Natural killer cell (primary cell): ENCODE measurements at regions not wholly inside any gene's neighbourhood (a gene's known extent, or its start where the extent isn't known, plus 50 kb on each side); places are given as distances from the start of the nearest gene placed in this dataset.

Experiments used
- ATAC-seq, 3 donors: fragments of 150-1000 bp in 2 of 3; fragments of 200-7000 bp in 1 of 3; cut with Tn5 transposase; 1 replicate in 1 of 3; 2 replicates in 2 of 3; pipeline ENCODE4 v1.10.0; 2021; ENCODE audit warnings: mild to moderate bottlenecking in 2 of 3, moderate library complexity in 2 of 3
- DNase-seq, 2 donors: peaks; one replicate each; pipeline versions ENCODE4 v3.0.0 to v3.0.0-alpha.2; 2013 to 2021; ENCODE audit warnings: mixed read lengths in 1 of 2
- H3K27ac ChIP-seq: one replicate; pipeline ENCODE4 v1.5.1; 2013; ENCODE audit warnings: mild to moderate bottlenecking, low read length
- H3K27me3 ChIP-seq: one replicate; pipeline ENCODE4 v1.6.1; 2013; ENCODE audit warnings: low read length; ENCODE audit not compliant: control insufficient read depth, insufficient read depth
- H3K36me3 ChIP-seq: one replicate; pipeline ENCODE4 v1.6.1; 2013; ENCODE audit warnings: low read length; ENCODE audit not compliant: control insufficient read depth, insufficient read depth
- H3K4me1 ChIP-seq: one replicate; pipeline ENCODE4 v1.6.1; 2013; ENCODE audit warnings: low read length; ENCODE audit not compliant: control insufficient read depth, insufficient read depth
- H3K4me3 ChIP-seq: one replicate; pipeline ENCODE4 v1.5.1; 2013; ENCODE audit warnings: low read length
- H3K9me3 ChIP-seq: one replicate; pipeline ENCODE4 v1.6.1; 2013; ENCODE audit warnings: low read length; ENCODE audit not compliant: control insufficient read depth, insufficient read depth
- H3K27ac Mint-ChIP-seq, 2 donors: one replicate each; pipeline ENCODE4 v1.8.0; 2022; ENCODE audit warnings: mild to moderate bottlenecking in 2 of 2, mixed read lengths in 2 of 2, moderate library complexity in 1 of 2
- H3K27me3 Mint-ChIP-seq, 2 donors: one replicate each; pipeline ENCODE4 v1.8.0; 2022; ENCODE audit warnings: low read depth in 2 of 2, mixed read lengths in 2 of 2
- H3K36me3 Mint-ChIP-seq: one replicate; pipeline ENCODE4 v1.8.0; 2022; ENCODE audit warnings: mixed read lengths
- H3K4me1 Mint-ChIP-seq, 2 donors: one replicate each; pipeline ENCODE4 v1.8.0; 2022; ENCODE audit warnings: mixed read lengths in 2 of 2
- H3K4me3 Mint-ChIP-seq: one replicate; pipeline ENCODE4 v1.8.0; 2022; ENCODE audit warnings: mild to moderate bottlenecking, moderate library complexity, mixed read lengths
- H3K9me3 Mint-ChIP-seq, 2 donors: one replicate each; pipeline ENCODE4 v1.8.0; 2022; ENCODE audit warnings: mixed read lengths in 2 of 2
- CTCF ChIP-seq: fragments of 200-600 bp; IDR thresholded peaks from one replicate; pipeline ENCODE4 v1.8.0; 2022; ENCODE audit warnings: antibody characterized with exemption
- WGBS: methylation state at CpG from one replicate; pipeline ENCODE4 v1.1.7; 2013; ENCODE audit warnings: missing lambda C conversion rate; ENCODE audit not compliant: insufficient coverage; 5-methylcytosine and 5-hydroxymethylcytosine counted together
- intact Hi-C: fragments of 100-400 bp; cut with micrococcal nuclease; formaldehyde crosslinking; loops from one replicate; pipeline ENCODE4 v1.14.2; 2022

- intact Hi-C loops: no loop called here
- no peak overlapping the region for H3K4me3 ChIP-seq
- Mint-ChIP-seq H3K4me3 (no peak overlapping the region), H3K27ac (no peak overlapping the region), H3K36me3 (no peaks in the 10 kb centered on the region), H3K4me1 (peaks cover 4 to 10% of the 10 kb centered on the region in 2 donors), H3K27me3 (peaks cover 23% of the 10 kb centered on the region in 2 donors), H3K9me3 (no peaks in the 10 kb centered on the region)
- ATAC-seq (no peak), DNase-seq (no peak)
- no peak for TF ChIP-seq CTCF
- H3K27ac ChIP-seq: no peak overlapping the region
- 82% methylated on average over 5 of the region's 5 CpGs for WGBS
- peaks cover 5% of the 10 kb centered on the region for H3K4me1 ChIP-seq
- H3K36me3 ChIP-seq: no peaks in the 10 kb centered on the region
- no peaks in the 10 kb centered on the region for H3K9me3 ChIP-seq
- H3K27me3 ChIP-seq: no peaks in the 10 kb centered on the region
Measured at GRCh38 chr9:107633406-107633805, 143.8 kb upstream of the KLF4 start.

- TF ChIP-seq CTCF: no peak
- H3K4me3 Mint-ChIP-seq: no peak overlapping the region
- ATAC-seq: no peak
Measured at GRCh38 chr9:107632661-107633060, 143.1 kb upstream of the KLF4 start.

GRCh38 chr9:107632216-107632615, 142.6 kb upstream of the KLF4 start:
- peaks cover 17 to 19% of the 10 kb centered on the region in 2 donors for H3K27me3 Mint-ChIP-seq
- ATAC-seq (no peak), DNase-seq (no peak)
- Histone ChIP-seq H3K4me3 (no peak overlapping the region), H3K9me3 (no peaks in the 10 kb centered on the region), H3K36me3 (no peaks in the 10 kb centered on the region), H3K27ac (no peak overlapping the region), H3K4me1 (peaks cover 2% of the 10 kb centered on the region), H3K27me3 (no peaks in the 10 kb centered on the region)
- 93% methylated on average over 9 of the region's 9 CpGs for WGBS
- H3K27ac Mint-ChIP-seq: no peak overlapping the region
- TF ChIP-seq CTCF: no peak
- intact Hi-C loops: no loop called here
- no peaks in the 10 kb centered on the region for H3K9me3 Mint-ChIP-seq
- H3K36me3 Mint-ChIP-seq: no peaks in the 10 kb centered on the region
- no peak overlapping the region for H3K4me3 Mint-ChIP-seq
- H3K4me1 Mint-ChIP-seq: peaks cover 0 to 5% of the 10 kb centered on the region in 2 donors

More at GRCh38 chr9:107632661-107633060, 143.1 kb upstream of the KLF4 start:
- Histone ChIP-seq H3K4me3 (no peak overlapping the region), H3K27ac (no peak overlapping the region), H3K36me3 (no peaks in the 10 kb centered on the region), H3K9me3 (no peaks in the 10 kb centered on the region), H3K4me1 (peaks cover 5% of the 10 kb centered on the region), H3K27me3 (no peaks in the 10 kb centered on the region)
- intact Hi-C loops: no loop called here
- DNase-seq: no peak
- no peaks in the 10 kb centered on the region for H3K9me3 Mint-ChIP-seq
- no peak overlapping the region for H3K27ac Mint-ChIP-seq
- H3K36me3 Mint-ChIP-seq: no peaks in the 10 kb centered on the region
- WGBS: 93% methylated on average over 3 of the region's 4 CpGs
- peaks cover 17 to 19% of the 10 kb centered on the region in 2 donors for H3K27me3 Mint-ChIP-seq
- peaks cover 0 to 5% of the 10 kb centered on the region in 2 donors for H3K4me1 Mint-ChIP-seq

- Mint-ChIP-seq H3K27ac (no peak overlapping the region), H3K9me3 (no peaks in the 10 kb centered on the region), H3K36me3 (no peaks in the 10 kb centered on the region), H3K4me1 (peaks cover 0 to 5% of the 10 kb centered on the region in 2 donors), H3K4me3 (no peak overlapping the region), H3K27me3 (peaks cover 13 to 15% of the 10 kb centered on the region in 2 donors)
- no peak for DNase-seq
- no peak for TF ChIP-seq CTCF
- intact Hi-C loops: no loop called here
- Histone ChIP-seq H3K4me3 (no peak overlapping the region), H3K36me3 (no peaks in the 10 kb centered on the region), H3K27me3 (no peaks in the 10 kb centered on the region), H3K4me1 (no peaks in the 10 kb centered on the region), H3K27ac (no peak overlapping the region), H3K9me3 (no peaks in the 10 kb centered on the region)
- 96% methylated on average over 5 of the region's 5 CpGs for WGBS
- no peak for ATAC-seq
Measured at GRCh38 chr9:107631788-107632187, 142.2 kb upstream of the KLF4 start.
